ENCODE measurements at regions not wholly inside any gene's neighbourhood (a gene's known extent, or its start where the extent isn't known, plus 50 kb on each side); places are given as distances from the start of the nearest gene placed in this dataset.

GRCh38 chr1:56390934-56391731, 188.2 kb downstream of the PLPP3 start (continued):
- no peak for TF ChIP-seq PRDM10 (CRISPR knock-in tag; IDR thresholded peaks at IDR 0.05; ENCODE audit: low read depth)

GRCh38 chr1:56390232-56390867, 189.0 kb downstream of the PLPP3 start:
- no peak for DNase-seq (ENCODE audit: low spot score)
- intact Hi-C loops (cut with micrococcal nuclease; ENCODE audit: unreplicated experiment), result no loop called here
- H3K4me2 ChIP-seq (ENCODE audit: low read depth, low read length), result no peak overlapping the region
- peaks cover 25% of the 10 kb centered on the region for H3K4me1 ChIP-seq (ENCODE audit: insufficient read depth, low read length)
- no peak for FAIRE-seq
- in situ Hi-C loops (cut with HindIII; ENCODE audit: extremely low pct_ligation_motif_present, low pct_unique_long_range_greater_than_20kb), result no loop called here
- BruUV-seq (replicated peaks), result no TSS peak
- H3K79me2 ChIP-seq (ENCODE audit: insufficient read depth, low read length), result no peaks in the 10 kb centered on the region
- no peaks in the 10 kb centered on the region for H4K20me1 ChIP-seq (ENCODE audit: insufficient read depth, low read length)
- POLR2A ChIA-PET, result no interaction called here
- no peak overlapping the region for H2AFZ ChIP-seq (ENCODE audit: low read length)
- no peak overlapping the region for H3K27ac ChIP-seq (ENCODE audit: extremely low read length, insufficient read depth, low read length)
- no peaks in the 10 kb centered on the region for H3K36me3 ChIP-seq (replicated peaks in 1 of 2; ENCODE audit: control insufficient read depth in 1 of 2, insufficient read depth in 2 of 2, low read length in 2 of 2)
- H3K9ac ChIP-seq (ENCODE audit: insufficient read depth, low read depth, low read length), result no peak overlapping the region
- H3K4me3 ChIP-seq (replicated peaks in 1 of 3; ENCODE audit: insufficient read depth in 1 of 3, low read depth in 2 of 3, low read length in 3 of 3), result no peak overlapping the region
- H3K27me3 ChIP-seq (ENCODE audit: control insufficient read depth in 1 of 2, insufficient read depth in 2 of 2, low read length in 2 of 2), result no peaks in the 10 kb centered on the region
- 57% methylated on average over 3 of the region's 3 CpGs for WGBS (ENCODE audit: low lambda C conversion rate)
- H3K9me3 ChIP-seq (ENCODE audit: low read length), result no peaks in the 10 kb centered on the region
- CTCF ChIA-PET (ENCODE audit: low intra/inter-chr PET ratio, low total read pairs), result no interaction called here
- ATAC-seq, result no peak
- TF ChIP-seq ZMYM3 (CRISPR knock-in tag; IDR thresholded peaks at IDR 0.05) (no peak), MATR3 (CRISPR knock-in tag; IDR thresholded peaks at IDR 0.05) (no peak), CTCF (CRISPR knock-in tag; IDR thresholded peaks at IDR 0.05) (no peak), ZNF276 (CRISPR knock-in tag; IDR thresholded peaks at IDR 0.05; ENCODE audit: low read depth) (no peak), PLRG1 (conservative IDR thresholded peaks at IDR 0.05) (no peak), HNRNPK (IDR thresholded peaks at IDR 0.05; ENCODE audit: low read depth, low read length, poor library complexity, severe bottlenecking) (peak; percentile 38), PRDM15 (CRISPR knock-in tag; IDR thresholded peaks at IDR 0.05) (peak; percentile 97), MEIS2 (CRISPR knock-in tag; IDR thresholded peaks at IDR 0.05) (no peak)
